ENCODE measurements at regions not wholly inside any gene's neighbourhood (a gene's known extent, or its start where the extent isn't known, plus 50 kb on each side); places are given as distances from the start of the nearest gene placed in this dataset.

DNA sequence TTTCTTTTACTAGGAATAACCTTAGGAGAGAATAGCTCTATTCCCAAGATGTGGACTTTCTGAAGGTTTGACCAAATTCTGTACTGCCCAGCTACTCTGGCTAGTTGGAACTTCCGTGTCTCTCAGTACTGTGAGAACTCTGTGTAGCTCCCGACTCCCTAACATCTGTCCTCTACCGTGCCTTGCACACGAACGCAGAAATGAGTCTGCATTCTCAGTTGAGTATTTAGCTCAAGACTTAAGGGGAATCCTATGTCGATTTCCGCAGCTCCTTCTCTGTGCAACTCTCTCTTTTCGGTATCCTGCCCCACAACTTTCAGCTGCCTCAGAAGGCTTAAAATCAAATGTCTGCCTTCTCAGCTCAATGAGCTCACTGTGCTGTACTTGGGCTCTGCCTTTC is 86.7 kb upstream of the EPHB3 start:
- no peak overlapping the region for H2AFZ ChIP-seq (ENCODE audit: low read depth, low read length)
- H3K27ac ChIP-seq (ENCODE audit: low read depth, low read length) = no peak overlapping the region
- H3K79me2 ChIP-seq (ENCODE audit: insufficient read depth, low read length) = no peaks in the 10 kb centered on the region
- H3K4me1 ChIP-seq (ENCODE audit: insufficient read depth, low read length) = no peaks in the 10 kb centered on the region
- H3K9me3 ChIP-seq (ENCODE audit: insufficient read depth, low read depth, low read length) = no peaks in the 10 kb centered on the region
- no peak overlapping the region for H3K27ac Mint-ChIP-seq (ENCODE audit: unreplicated experiment)
- no peak overlapping the region for H3K9ac ChIP-seq (ENCODE audit: low read length)
- no peak for TF ChIP-seq EZH2 (IDR thresholded peaks at IDR 0.05; ENCODE audit: insufficient read depth, low read length)
- TF ChIP-seq, protein P1, sequence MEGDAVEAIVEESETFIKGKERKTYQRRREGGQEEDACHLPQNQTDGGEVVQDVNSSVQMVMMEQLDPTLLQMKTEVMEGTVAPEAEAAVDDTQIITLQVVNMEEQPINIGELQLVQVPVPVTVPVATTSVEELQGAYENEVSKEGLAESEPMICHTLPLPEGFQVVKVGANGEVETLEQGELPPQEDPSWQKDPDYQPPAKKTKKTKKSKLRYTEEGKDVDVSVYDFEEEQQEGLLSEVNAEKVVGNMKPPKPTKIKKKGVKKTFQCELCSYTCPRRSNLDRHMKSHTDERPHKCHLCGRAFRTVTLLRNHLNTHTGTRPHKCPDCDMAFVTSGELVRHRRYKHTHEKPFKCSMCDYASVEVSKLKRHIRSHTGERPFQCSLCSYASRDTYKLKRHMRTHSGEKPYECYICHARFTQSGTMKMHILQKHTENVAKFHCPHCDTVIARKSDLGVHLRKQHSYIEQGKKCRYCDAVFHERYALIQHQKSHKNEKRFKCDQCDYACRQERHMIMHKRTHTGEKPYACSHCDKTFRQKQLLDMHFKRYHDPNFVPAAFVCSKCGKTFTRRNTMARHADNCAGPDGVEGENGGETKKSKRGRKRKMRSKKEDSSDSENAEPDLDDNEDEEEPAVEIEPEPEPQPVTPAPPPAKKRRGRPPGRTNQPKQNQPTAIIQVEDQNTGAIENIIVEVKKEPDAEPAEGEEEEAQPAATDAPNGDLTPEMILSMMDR (IDR thresholded peaks at IDR 0.05; ENCODE audit: insufficient read depth, low read depth, low read length) = no peak
- DNase-seq (ENCODE audit: low read depth) (no peak), FAIRE-seq (no peak)
- no peaks in the 10 kb centered on the region for H3K36me3 Mint-ChIP-seq (ENCODE audit: low read depth, unreplicated experiment)
- H3K27me3 ChIP-seq (ENCODE audit: insufficient read depth, low read length) = peaks cover 31% of the 10 kb centered on the region
- no peaks in the 10 kb centered on the region for H4K20me1 ChIP-seq (ENCODE audit: insufficient read depth, low read length)
- H3K27me3 Mint-ChIP-seq (ENCODE audit: low read depth, unreplicated experiment) = no peaks in the 10 kb centered on the region
- no peaks in the 10 kb centered on the region for H3K36me3 ChIP-seq (ENCODE audit: insufficient read depth, low read length)
- no peak overlapping the region for H3K4me3 ChIP-seq (ENCODE audit: insufficient read depth, low read depth, low read length)
- H3K4me2 ChIP-seq (ENCODE audit: low read length) = no peak overlapping the region
- no peak overlapping the region for H3K4me3 Mint-ChIP-seq (ENCODE audit: unreplicated experiment)
- peaks cover 5% of the 10 kb centered on the region for H3K4me1 Mint-ChIP-seq (ENCODE audit: low read depth, unreplicated experiment)
- no peaks in the 10 kb centered on the region for H3K9me3 Mint-ChIP-seq (ENCODE audit: unreplicated experiment)

DNA sequence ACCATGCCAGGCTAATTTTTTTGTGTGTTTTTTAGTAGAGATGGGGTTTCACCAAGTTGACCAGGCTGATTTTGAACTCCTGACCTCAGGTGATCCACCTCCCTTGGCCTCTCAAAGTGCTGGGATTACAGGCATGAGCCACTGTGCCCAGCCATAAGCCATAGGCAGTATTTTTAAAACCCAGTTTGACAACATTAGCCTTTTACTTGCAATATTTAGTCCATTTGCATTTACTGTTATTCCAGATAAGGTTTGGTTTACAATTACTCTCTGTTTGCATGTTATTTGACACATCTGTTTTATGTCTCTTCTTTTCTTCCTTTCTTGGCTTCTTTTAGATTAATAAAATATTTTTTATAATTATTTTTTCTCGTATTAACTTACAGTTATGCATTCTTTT is 83.6 kb upstream of the EPHB3 start:
- no peaks in the 10 kb centered on the region for H3K36me3 Mint-ChIP-seq (ENCODE audit: low read depth, unreplicated experiment)
- no peak for DNase-seq (ENCODE audit: low read depth)
- Histone ChIP-seq H3K9ac (ENCODE audit: low read length) (no peak overlapping the region), H3K27ac (ENCODE audit: low read depth, low read length) (no peak overlapping the region), H3K27me3 (ENCODE audit: insufficient read depth, low read length) (peaks cover 35% of the 10 kb centered on the region), H3K4me2 (ENCODE audit: low read length) (no peak overlapping the region), H4K20me1 (ENCODE audit: insufficient read depth, low read length) (no peaks in the 10 kb centered on the region), H3K4me1 (ENCODE audit: insufficient read depth, low read length) (no peaks in the 10 kb centered on the region), H3K36me3 (ENCODE audit: insufficient read depth, low read length) (no peaks in the 10 kb centered on the region), H2AFZ (ENCODE audit: low read depth, low read length) (no peak overlapping the region), H3K9me3 (ENCODE audit: insufficient read depth, low read depth, low read length) (no peaks in the 10 kb centered on the region), H3K4me3 (ENCODE audit: insufficient read depth, low read depth, low read length) (no peak overlapping the region), H3K79me2 (ENCODE audit: insufficient read depth, low read length) (no peaks in the 10 kb centered on the region)
- peaks cover 12% of the 10 kb centered on the region for H3K27me3 Mint-ChIP-seq (ENCODE audit: low read depth, unreplicated experiment)
- H3K4me1 Mint-ChIP-seq (ENCODE audit: low read depth, unreplicated experiment) = peaks cover 6% of the 10 kb centered on the region
- FAIRE-seq = no peak
- no peak overlapping the region for H3K4me3 Mint-ChIP-seq (ENCODE audit: unreplicated experiment)
- TF ChIP-seq, protein P1 (IDR thresholded peaks at IDR 0.05; ENCODE audit: insufficient read depth, low read depth, low read length) = no peak
- no peak for TF ChIP-seq EZH2 (IDR thresholded peaks at IDR 0.05; ENCODE audit: insufficient read depth, low read length)
- H3K27ac Mint-ChIP-seq (ENCODE audit: unreplicated experiment) = no peak overlapping the region
- peaks cover 1% of the 10 kb centered on the region for H3K9me3 Mint-ChIP-seq (ENCODE audit: unreplicated experiment)

DNA sequence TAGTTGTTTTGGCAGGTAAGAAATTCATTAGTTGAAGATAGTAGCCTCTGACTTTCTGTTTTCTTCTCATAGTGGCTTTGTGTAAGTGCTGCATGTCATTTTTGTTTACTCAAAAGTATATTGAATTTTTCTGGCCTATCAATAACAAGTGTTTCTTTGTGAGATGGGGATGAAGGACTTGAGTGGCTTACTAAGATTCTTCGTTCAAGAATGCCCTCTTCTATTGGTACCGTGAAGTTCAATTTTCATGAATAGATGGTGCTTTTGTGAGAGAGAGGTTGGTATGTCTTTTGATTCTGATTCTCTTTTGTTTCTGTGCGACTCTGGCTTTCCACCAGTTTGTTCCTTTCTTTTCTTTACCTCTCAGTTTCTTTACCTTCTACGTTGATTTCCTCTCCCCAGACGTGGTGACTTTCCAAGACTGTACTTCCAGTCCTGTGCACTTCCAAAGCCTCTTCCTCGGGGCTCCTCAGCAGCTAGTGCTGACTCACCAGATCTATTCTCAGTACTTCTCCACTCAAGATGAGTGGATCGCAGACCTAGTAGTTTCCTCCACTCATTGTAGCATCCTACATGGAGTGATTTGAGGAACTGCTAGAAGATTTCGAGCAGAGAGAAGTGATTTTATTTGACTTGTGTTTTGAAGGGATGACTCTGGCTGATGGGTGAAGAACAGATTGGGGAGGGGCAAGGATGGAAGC is 82.0 kb upstream of the EPHB3 start:
- H3K27ac ChIP-seq (ENCODE audit: low read depth, low read length) = no peak overlapping the region
- H3K27me3 ChIP-seq (ENCODE audit: insufficient read depth, low read length) = peaks cover 21% of the 10 kb centered on the region
- H3K4me3 ChIP-seq (ENCODE audit: insufficient read depth, low read depth, low read length) = no peak overlapping the region
- no peak overlapping the region for H2AFZ ChIP-seq (ENCODE audit: low read depth, low read length)
- H3K9ac ChIP-seq (ENCODE audit: low read length) = no peak overlapping the region
- DNase-seq (ENCODE audit: low read depth) (no peak), FAIRE-seq (no peak)
- no peaks in the 10 kb centered on the region for H3K9me3 ChIP-seq (ENCODE audit: insufficient read depth, low read depth, low read length)
- H3K4me2 ChIP-seq (ENCODE audit: low read length) = no peak overlapping the region
- Mint-ChIP-seq H3K36me3 (ENCODE audit: low read depth, unreplicated experiment) (no peaks in the 10 kb centered on the region), H3K9me3 (ENCODE audit: unreplicated experiment) (peaks cover 1% of the 10 kb centered on the region), H3K4me3 (ENCODE audit: unreplicated experiment) (no peak overlapping the region), H3K4me1 (ENCODE audit: low read depth, unreplicated experiment) (peaks cover 6% of the 10 kb centered on the region), H3K27ac (ENCODE audit: unreplicated experiment) (no peak overlapping the region), H3K27me3 (ENCODE audit: low read depth, unreplicated experiment) (peaks cover 12% of the 10 kb centered on the region)
- H3K4me1 ChIP-seq (ENCODE audit: insufficient read depth, low read length) = no peaks in the 10 kb centered on the region
- TF ChIP-seq EZH2 (IDR thresholded peaks at IDR 0.05; ENCODE audit: insufficient read depth, low read length) = no peak
- TF ChIP-seq, protein P1 (IDR thresholded peaks at IDR 0.05; ENCODE audit: insufficient read depth, low read depth, low read length) = no peak
- no peaks in the 10 kb centered on the region for H3K36me3 ChIP-seq (ENCODE audit: insufficient read depth, low read length)
- H4K20me1 ChIP-seq (ENCODE audit: insufficient read depth, low read length) = no peaks in the 10 kb centered on the region
- H3K79me2 ChIP-seq (ENCODE audit: insufficient read depth, low read length) = no peaks in the 10 kb centered on the region
